ENCODE measurements at regions not wholly inside any gene's neighbourhood (a gene's known extent, or its start where the extent isn't known, plus 50 kb on each side); places are given as distances from the start of the nearest gene placed in this dataset.

- Mint-ChIP-seq H3K36me3 (ENCODE audit: unreplicated experiment) (no peaks in the 10 kb centered on the region), H3K4me3 (ENCODE audit: unreplicated experiment) (no peak overlapping the region), H3K9me3 (ENCODE audit: unreplicated experiment) (no peaks in the 10 kb centered on the region), H3K4me1 (ENCODE audit: low read depth, unreplicated experiment) (no peaks in the 10 kb centered on the region), H3K27ac (ENCODE audit: unreplicated experiment) (no peak overlapping the region), H3K27me3 (ENCODE audit: unreplicated experiment) (no peaks in the 10 kb centered on the region)
- DNase-seq = no peak
- TF ChIP-seq, protein P1, sequence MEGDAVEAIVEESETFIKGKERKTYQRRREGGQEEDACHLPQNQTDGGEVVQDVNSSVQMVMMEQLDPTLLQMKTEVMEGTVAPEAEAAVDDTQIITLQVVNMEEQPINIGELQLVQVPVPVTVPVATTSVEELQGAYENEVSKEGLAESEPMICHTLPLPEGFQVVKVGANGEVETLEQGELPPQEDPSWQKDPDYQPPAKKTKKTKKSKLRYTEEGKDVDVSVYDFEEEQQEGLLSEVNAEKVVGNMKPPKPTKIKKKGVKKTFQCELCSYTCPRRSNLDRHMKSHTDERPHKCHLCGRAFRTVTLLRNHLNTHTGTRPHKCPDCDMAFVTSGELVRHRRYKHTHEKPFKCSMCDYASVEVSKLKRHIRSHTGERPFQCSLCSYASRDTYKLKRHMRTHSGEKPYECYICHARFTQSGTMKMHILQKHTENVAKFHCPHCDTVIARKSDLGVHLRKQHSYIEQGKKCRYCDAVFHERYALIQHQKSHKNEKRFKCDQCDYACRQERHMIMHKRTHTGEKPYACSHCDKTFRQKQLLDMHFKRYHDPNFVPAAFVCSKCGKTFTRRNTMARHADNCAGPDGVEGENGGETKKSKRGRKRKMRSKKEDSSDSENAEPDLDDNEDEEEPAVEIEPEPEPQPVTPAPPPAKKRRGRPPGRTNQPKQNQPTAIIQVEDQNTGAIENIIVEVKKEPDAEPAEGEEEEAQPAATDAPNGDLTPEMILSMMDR (IDR thresholded peaks at IDR 0.05; ENCODE audit: partially characterized antibody, unreplicated experiment) = no peak
These were observed 277.0 kb upstream of the C1orf87 start for GRCh38 chr1:60350531-60350930.

DNA sequence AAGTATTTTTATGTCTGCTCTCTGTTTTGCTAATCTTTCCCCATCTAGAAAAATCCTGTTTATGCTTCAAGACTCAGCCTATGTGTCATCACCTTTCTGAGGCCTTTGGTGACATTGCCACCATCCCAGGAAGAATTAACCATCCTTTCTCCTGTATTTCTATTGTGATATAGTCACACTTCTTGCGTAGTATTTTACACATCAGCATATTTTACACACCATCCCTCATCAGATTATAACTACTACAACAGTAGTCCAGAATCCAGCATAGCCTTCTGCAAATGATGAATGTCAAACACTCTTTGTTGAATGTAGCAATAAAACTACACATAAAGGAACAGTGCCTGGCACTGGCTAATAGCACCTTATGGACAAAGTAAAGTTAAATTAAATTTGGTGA is 275.3 kb upstream of the C1orf87 start:
- TF ChIP-seq, protein P1 (IDR thresholded peaks at IDR 0.05; ENCODE audit: partially characterized antibody, unreplicated experiment) = no peak
- Mint-ChIP-seq H3K4me3 (ENCODE audit: unreplicated experiment) (no peak overlapping the region), H3K27ac (ENCODE audit: unreplicated experiment) (no peak overlapping the region), H3K9me3 (ENCODE audit: unreplicated experiment) (no peaks in the 10 kb centered on the region), H3K36me3 (ENCODE audit: unreplicated experiment) (no peaks in the 10 kb centered on the region), H3K4me1 (ENCODE audit: low read depth, unreplicated experiment) (no peaks in the 10 kb centered on the region), H3K27me3 (ENCODE audit: unreplicated experiment) (no peaks in the 10 kb centered on the region)
- no peak for DNase-seq

DNA sequence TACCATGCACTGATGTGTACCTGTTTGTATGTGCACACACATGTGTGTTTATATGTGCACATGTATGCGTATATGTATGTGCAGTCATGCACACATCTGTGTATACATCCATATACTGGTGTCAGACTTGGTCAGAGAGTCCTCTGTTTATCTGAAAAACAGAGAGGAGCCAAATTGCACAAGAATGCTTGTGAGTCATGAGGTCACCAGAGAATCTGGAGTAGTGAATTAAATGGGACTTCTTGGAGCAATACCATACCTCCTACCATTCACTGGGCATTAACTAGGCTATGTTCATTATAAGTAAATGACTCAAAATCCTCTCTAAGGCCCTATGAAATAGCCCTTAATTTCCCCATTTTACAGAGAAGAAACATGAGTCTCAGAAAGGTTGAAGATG is 272.1 kb upstream of the C1orf87 start:
- H3K36me3 Mint-ChIP-seq (ENCODE audit: unreplicated experiment) = no peaks in the 10 kb centered on the region
- H3K4me1 Mint-ChIP-seq (ENCODE audit: low read depth, unreplicated experiment) = no peaks in the 10 kb centered on the region
- H3K4me3 Mint-ChIP-seq (ENCODE audit: unreplicated experiment) = no peak overlapping the region
- no peak for DNase-seq
- no peaks in the 10 kb centered on the region for H3K27me3 Mint-ChIP-seq (ENCODE audit: unreplicated experiment)
- no peaks in the 10 kb centered on the region for H3K9me3 Mint-ChIP-seq (ENCODE audit: unreplicated experiment)
- no peak overlapping the region for H3K27ac Mint-ChIP-seq (ENCODE audit: unreplicated experiment)
- TF ChIP-seq, protein P1 (IDR thresholded peaks at IDR 0.05; ENCODE audit: partially characterized antibody, unreplicated experiment) = no peak

DNA sequence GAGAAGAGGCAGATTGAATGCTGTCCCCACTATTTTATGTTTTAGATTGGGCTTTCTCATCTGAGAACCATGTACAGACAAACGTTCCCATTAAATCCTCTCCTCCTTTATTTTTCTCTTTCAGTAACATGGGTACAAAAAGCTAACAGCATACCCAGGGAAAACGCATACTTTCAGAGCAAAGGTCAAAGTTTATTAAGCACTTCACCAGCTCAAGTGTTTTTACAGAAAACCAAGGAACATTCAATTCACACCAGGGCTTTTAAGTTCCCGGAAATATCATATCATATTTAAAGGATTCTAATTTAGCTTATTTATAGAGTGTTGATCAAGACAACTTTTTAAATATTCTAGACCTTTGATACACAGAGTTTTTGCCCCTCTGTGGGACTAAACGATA is 271.5 kb upstream of the C1orf87 start:
- Mint-ChIP-seq H3K4me3 (ENCODE audit: unreplicated experiment) (no peak overlapping the region), H3K36me3 (ENCODE audit: unreplicated experiment) (no peaks in the 10 kb centered on the region), H3K27me3 (ENCODE audit: unreplicated experiment) (no peaks in the 10 kb centered on the region), H3K4me1 (ENCODE audit: low read depth, unreplicated experiment) (no peaks in the 10 kb centered on the region), H3K27ac (ENCODE audit: unreplicated experiment) (no peak overlapping the region), H3K9me3 (ENCODE audit: unreplicated experiment) (no peaks in the 10 kb centered on the region)
- no peak for DNase-seq
- TF ChIP-seq, protein P1 (IDR thresholded peaks at IDR 0.05; ENCODE audit: partially characterized antibody, unreplicated experiment) = no peak

DNA sequence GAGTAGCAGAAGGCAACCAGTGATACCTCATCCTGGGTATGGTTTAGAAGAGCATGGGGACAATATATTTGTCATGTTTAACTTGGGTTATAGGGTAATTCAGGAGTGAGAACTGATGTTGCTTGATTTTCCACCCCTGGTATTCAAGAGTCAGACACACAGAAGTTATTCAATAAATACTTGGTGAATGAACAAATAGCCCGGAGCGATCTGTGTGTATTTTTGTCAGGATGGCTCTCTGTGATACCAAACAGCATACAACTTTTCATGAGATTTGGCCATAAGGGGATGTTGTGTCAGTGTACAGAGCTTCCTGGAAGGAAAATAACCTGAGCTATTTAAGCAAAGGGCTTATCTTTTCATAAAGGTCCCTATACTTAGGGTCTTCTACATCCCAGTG is 270.2 kb upstream of the C1orf87 start:
- H3K9me3 Mint-ChIP-seq (ENCODE audit: unreplicated experiment) = no peaks in the 10 kb centered on the region
- no peaks in the 10 kb centered on the region for H3K27me3 Mint-ChIP-seq (ENCODE audit: unreplicated experiment)
- no peaks in the 10 kb centered on the region for H3K36me3 Mint-ChIP-seq (ENCODE audit: unreplicated experiment)
- no peak overlapping the region for H3K4me3 Mint-ChIP-seq (ENCODE audit: unreplicated experiment)
- no peak for DNase-seq
- TF ChIP-seq, protein P1 (IDR thresholded peaks at IDR 0.05; ENCODE audit: partially characterized antibody, unreplicated experiment) = no peak
- H3K4me1 Mint-ChIP-seq (ENCODE audit: low read depth, unreplicated experiment) = no peaks in the 10 kb centered on the region
- H3K27ac Mint-ChIP-seq (ENCODE audit: unreplicated experiment) = no peak overlapping the region

All from glutamatergic neuron (in vitro differentiated cells).